HL-60 (cell line): ENCODE measurements at regions not wholly inside any gene's neighbourhood (a gene's known extent, or its start where the extent isn't known, plus 50 kb on each side); places are given as distances from the start of the nearest gene placed in this dataset.

Source experiments
- DNase-seq, 2 experiments: peaks; one replicate each; pipeline ENCODE4 v3.0.0-alpha.2; 2010 to 2020; ENCODE audit warnings: low read depth in 1 of 2, low spot score in 1 of 2
- H3K27ac ChIP-seq: fragments of 250-450 bp; sonication (Bioruptor Pico); replicated peaks from 2 replicates; pipeline ENCODE4 v1.5.1; 2020; ENCODE audit warnings: mild to moderate bottlenecking, moderate library complexity
- H3K27me3 ChIP-seq: fragments of 250-450 bp; sonication (Bioruptor Pico); 2 replicates; pipeline ENCODE4 v1.5.1; 2021; ENCODE audit warnings: mild to moderate bottlenecking, moderate library complexity; ENCODE audit not compliant: insufficient read depth, poor library complexity, severe bottlenecking
- H3K4me3 ChIP-seq: replicated peaks from 2 replicates; pipeline ENCODE4 v1.5.1; 2011; ENCODE audit warnings: mild to moderate bottlenecking, control low read depth, low read length; ENCODE audit not compliant: insufficient read depth
- CTCF ChIP-seq: IDR thresholded peaks from one replicate; pipeline ENCODE4 v1.5.1; 2011; ENCODE audit warnings: low read length, control low read depth, inconsistent platforms; ENCODE audit not compliant: insufficient read depth
- GABPA ChIP-seq: IDR thresholded peaks from 2 replicates; pipeline ENCODE4 v1.6.1; 2012; ENCODE audit warnings: low read depth
- POLR2AphosphoS5 ChIP-seq: IDR thresholded peaks from 2 replicates; pipeline ENCODE4 v1.6.1; 2012; ENCODE audit warnings: low read depth
- SPI1 ChIP-seq: IDR thresholded peaks from 2 replicates; pipeline ENCODE4 v1.6.1; 2012; ENCODE audit warnings: low read depth, mild to moderate bottlenecking, borderline replicate concordance
- TF ChIP-seq, protein P1 (sequence below): IDR thresholded peaks from 2 replicates; pipeline ENCODE4 v1.6.1; 2012; ENCODE audit warnings: low read depth; ENCODE audit not compliant: insufficient replicate concordance

DNA sequence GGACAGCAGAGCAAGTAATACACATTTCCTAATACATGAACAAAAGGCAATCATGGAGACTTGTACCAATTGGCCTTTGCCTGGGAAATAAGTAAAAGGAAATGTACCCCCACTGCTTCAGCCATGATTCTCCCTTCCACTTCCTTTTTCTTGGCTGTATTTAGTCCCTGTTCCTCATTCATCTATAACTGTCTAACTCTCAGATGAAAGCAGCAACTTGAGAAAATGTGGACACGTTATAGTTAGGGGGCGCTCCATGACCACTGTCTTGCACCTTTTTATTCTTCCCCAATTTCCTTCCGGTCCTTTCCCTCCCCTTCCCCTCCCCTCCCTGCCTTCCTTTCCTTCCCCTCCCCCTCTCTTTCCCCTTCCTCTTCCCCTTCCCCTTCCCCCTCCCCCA, 61.3 kb upstream of the BARX2 start:
- TF ChIP-seq POLR2AphosphoS5 = no peak
- peak; percentile 42; the same call in 1 of the 2 replicates for TF ChIP-seq GABPA
- TF ChIP-seq SPI1 = peak; percentile 99
- TF ChIP-seq, protein P1, sequence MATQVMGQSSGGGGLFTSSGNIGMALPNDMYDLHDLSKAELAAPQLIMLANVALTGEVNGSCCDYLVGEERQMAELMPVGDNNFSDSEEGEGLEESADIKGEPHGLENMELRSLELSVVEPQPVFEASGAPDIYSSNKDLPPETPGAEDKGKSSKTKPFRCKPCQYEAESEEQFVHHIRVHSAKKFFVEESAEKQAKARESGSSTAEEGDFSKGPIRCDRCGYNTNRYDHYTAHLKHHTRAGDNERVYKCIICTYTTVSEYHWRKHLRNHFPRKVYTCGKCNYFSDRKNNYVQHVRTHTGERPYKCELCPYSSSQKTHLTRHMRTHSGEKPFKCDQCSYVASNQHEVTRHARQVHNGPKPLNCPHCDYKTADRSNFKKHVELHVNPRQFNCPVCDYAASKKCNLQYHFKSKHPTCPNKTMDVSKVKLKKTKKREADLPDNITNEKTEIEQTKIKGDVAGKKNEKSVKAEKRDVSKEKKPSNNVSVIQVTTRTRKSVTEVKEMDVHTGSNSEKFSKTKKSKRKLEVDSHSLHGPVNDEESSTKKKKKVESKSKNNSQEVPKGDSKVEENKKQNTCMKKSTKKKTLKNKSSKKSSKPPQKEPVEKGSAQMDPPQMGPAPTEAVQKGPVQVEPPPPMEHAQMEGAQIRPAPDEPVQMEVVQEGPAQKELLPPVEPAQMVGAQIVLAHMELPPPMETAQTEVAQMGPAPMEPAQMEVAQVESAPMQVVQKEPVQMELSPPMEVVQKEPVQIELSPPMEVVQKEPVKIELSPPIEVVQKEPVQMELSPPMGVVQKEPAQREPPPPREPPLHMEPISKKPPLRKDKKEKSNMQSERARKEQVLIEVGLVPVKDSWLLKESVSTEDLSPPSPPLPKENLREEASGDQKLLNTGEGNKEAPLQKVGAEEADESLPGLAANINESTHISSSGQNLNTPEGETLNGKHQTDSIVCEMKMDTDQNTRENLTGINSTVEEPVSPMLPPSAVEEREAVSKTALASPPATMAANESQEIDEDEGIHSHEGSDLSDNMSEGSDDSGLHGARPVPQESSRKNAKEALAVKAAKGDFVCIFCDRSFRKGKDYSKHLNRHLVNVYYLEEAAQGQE = no peak
- TF ChIP-seq CTCF = no peak

DNA sequence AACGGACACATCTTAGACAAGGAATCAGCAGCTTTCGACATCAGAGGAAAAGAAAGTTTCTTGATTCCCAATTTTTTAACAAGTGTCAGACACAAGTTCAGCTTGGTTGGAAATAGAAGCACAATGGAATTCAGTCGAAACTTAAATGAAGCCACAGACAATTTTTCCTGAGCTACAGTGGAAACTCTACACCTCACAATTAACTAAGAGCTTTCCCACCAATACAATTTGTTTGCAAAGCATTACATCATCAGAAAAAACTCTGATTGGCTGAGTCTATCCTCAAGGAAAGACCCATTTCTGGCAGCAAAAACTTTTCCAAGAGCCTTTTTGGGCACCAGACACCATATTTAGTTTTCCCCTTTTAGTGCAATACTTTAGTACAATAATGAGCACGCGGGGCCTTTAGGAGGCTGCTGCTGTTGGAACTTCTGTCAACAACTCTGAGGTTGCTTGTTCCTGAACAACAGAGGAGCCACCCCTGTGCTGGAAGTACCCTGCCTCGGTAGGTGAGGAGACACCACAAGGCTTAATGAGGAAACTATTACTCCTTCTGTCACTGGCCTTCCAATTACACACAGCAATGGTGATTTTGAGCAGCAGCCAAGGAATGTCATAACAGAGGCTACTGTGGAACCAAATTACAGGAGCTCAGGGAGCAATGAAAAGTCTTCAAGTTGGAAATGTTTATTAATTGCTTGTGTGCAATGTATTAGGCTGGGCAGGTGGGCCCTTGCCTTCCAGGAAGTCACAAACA, 61.9 kb upstream of the BARX2 start:
- Histone ChIP-seq H3K4me3 (no peak overlapping the region), H3K27ac (peak overlapping the region; percentile 34), H3K27me3 (no peaks in the 10 kb centered on the region)
- DNase-seq = no peak
- TF ChIP-seq POLR2AphosphoS5 (no peak), CTCF (no peak), SPI1 (no peak), GABPA (no peak)
- TF ChIP-seq, protein P1 = no peak

More for the DNA sequence above, 61.3 kb upstream of the BARX2 start:
- Histone ChIP-seq H3K27ac (peak overlapping the region; percentile 34), H3K4me3 (no peak overlapping the region), H3K27me3 (no peaks in the 10 kb centered on the region)
- DNase-seq = peak; percentile 54 to 75

DNA sequence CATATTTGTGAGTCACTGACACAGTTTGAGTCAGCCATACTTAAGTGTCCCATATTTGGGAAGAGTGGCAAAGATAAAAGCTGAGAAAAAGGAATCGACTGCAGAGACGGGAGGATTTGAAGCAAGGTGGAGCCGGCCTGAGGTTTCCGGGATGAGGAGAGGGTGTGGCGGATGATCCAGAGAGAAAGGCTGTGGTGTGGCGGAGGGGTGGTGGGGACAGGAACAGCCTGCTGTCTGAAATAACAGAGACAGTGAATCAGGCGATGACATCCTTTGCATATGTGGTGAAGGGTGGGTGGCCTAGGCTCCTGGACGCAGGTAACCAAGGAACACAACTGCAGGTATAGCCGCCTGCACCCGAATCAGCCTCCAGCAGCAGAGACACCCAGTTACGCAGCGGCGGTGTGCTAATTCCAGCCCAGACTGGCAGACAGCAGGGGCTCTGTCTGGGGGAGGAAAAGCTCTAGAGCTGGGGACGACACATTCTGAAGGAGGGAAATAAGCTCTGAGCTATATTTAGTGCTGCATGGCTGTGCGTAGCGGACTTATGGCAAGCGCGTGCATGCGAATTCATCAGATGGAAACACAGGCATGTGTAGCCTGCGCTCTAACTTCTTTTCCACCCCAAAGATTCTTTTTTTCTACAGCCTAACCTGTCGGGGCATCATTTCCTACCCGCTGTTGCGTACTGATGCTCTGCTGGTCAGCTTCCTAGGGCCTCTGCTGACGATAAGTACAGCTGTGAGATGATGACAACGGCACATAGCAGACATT, 62.7 kb upstream of the BARX2 start:
- Histone ChIP-seq H3K4me3 (no peak overlapping the region), H3K27ac (no peak overlapping the region), H3K27me3 (no peaks in the 10 kb centered on the region)
- DNase-seq = no peak
- no peak for TF ChIP-seq GABPA
- TF ChIP-seq, protein P1 = no peak
- no peak for TF ChIP-seq CTCF
- no peak for TF ChIP-seq POLR2AphosphoS5
- no peak for TF ChIP-seq SPI1
